ENCODE measurements at regions not wholly inside any gene's neighbourhood (a gene's known extent, or its start where the extent isn't known, plus 50 kb on each side); places are given as distances from the start of the nearest gene placed in this dataset.

GRCh38 chr20:12383821-12384220 is 466.1 kb downstream of the BTBD3 start:
- Histone ChIP-seq H3K4me1 (ENCODE audit: control insufficient read depth, extremely low read depth, insufficient read depth, low read length) (no peaks in the 10 kb centered on the region), H4K20me1 (ENCODE audit: control insufficient read depth, extremely low read depth, insufficient read depth, low read length) (no peaks in the 10 kb centered on the region), H3K4me3 (replicated peaks in 1 of 4; ENCODE audit: control extremely low read depth in 1 of 4, insufficient read depth in 1 of 4, low read depth in 3 of 4, low read length in 4 of 4) (no peak overlapping the region), H3K9me3 (ENCODE audit: control insufficient read depth, insufficient read depth, low read depth, low read length) (no peaks in the 10 kb centered on the region), H2AFZ (ENCODE audit: low read length) (no peak overlapping the region), H3K79me2 (ENCODE audit: control insufficient read depth, insufficient read depth, low read length) (no peaks in the 10 kb centered on the region), H3K36me3 (ENCODE audit: control insufficient read depth, insufficient read depth, low read length) (no peaks in the 10 kb centered on the region), H3K27me3 (ENCODE audit: control insufficient read depth, insufficient read depth, low read length) (no peaks in the 10 kb centered on the region), H3K27ac (ENCODE audit: insufficient read depth, low read length) (no peak overlapping the region), H3K9ac (ENCODE audit: insufficient read depth, low read length) (no peak overlapping the region), H3K4me2 (ENCODE audit: extremely low read depth, insufficient read depth, low read length) (no peak overlapping the region)
- TF ChIP-seq CTCF (conservative IDR thresholded peaks at IDR 0.05 in 1 of 2, IDR thresholded peaks at IDR 0.05 in 1 of 2; ENCODE audit: low read depth in 1 of 2, low read length in 2 of 2) = no peak
- TF ChIP-seq EZH2 (IDR thresholded peaks at IDR 0.05; ENCODE audit: low read length, missing control alignments) = no peak
- DNase-seq (ENCODE audit: low read depth in 2 of 2) = peak in 1 of 2 donors; percentile 1

- no peak for TF ChIP-seq EZH2 (IDR thresholded peaks at IDR 0.05; ENCODE audit: low read length, missing control alignments)
- TF ChIP-seq CTCF (conservative IDR thresholded peaks at IDR 0.05 in 1 of 2, IDR thresholded peaks at IDR 0.05 in 1 of 2; ENCODE audit: low read depth in 1 of 2, low read length in 2 of 2) = no peak
- no peaks in the 10 kb centered on the region for H3K79me2 ChIP-seq (ENCODE audit: control insufficient read depth, insufficient read depth, low read length)
- no peak overlapping the region for H3K27ac ChIP-seq (ENCODE audit: insufficient read depth, low read length)
- H3K4me2 ChIP-seq (ENCODE audit: extremely low read depth, insufficient read depth, low read length) = no peak overlapping the region
- H3K4me1 ChIP-seq (ENCODE audit: control insufficient read depth, extremely low read depth, insufficient read depth, low read length) = no peaks in the 10 kb centered on the region
- no peaks in the 10 kb centered on the region for H4K20me1 ChIP-seq (ENCODE audit: control insufficient read depth, extremely low read depth, insufficient read depth, low read length)
- H2AFZ ChIP-seq (ENCODE audit: low read length) = no peak overlapping the region
- H3K36me3 ChIP-seq (ENCODE audit: control insufficient read depth, insufficient read depth, low read length) = no peaks in the 10 kb centered on the region
- H3K4me3 ChIP-seq (replicated peaks in 1 of 4; ENCODE audit: control extremely low read depth in 1 of 4, insufficient read depth in 1 of 4, low read depth in 3 of 4, low read length in 4 of 4) = no peak overlapping the region
- H3K27me3 ChIP-seq (ENCODE audit: control insufficient read depth, insufficient read depth, low read length) = no peaks in the 10 kb centered on the region
- no peak overlapping the region for H3K9ac ChIP-seq (ENCODE audit: insufficient read depth, low read length)
- DNase-seq (ENCODE audit: low read depth in 2 of 2) = no peak
- H3K9me3 ChIP-seq (ENCODE audit: control insufficient read depth, insufficient read depth, low read depth, low read length) = no peaks in the 10 kb centered on the region
These were observed 469.1 kb downstream of the BTBD3 start for GRCh38 chr20:12386821-12387220.

- H3K9me3 ChIP-seq (ENCODE audit: control insufficient read depth, insufficient read depth, low read depth, low read length) = no peaks in the 10 kb centered on the region
- no peak overlapping the region for H2AFZ ChIP-seq (ENCODE audit: low read length)
- no peak overlapping the region for H3K27ac ChIP-seq (ENCODE audit: insufficient read depth, low read length)
- H3K4me2 ChIP-seq (ENCODE audit: extremely low read depth, insufficient read depth, low read length) = no peak overlapping the region
- H4K20me1 ChIP-seq (ENCODE audit: control insufficient read depth, extremely low read depth, insufficient read depth, low read length) = no peaks in the 10 kb centered on the region
- H3K9ac ChIP-seq (ENCODE audit: insufficient read depth, low read length) = no peak overlapping the region
- H3K4me1 ChIP-seq (ENCODE audit: control insufficient read depth, extremely low read depth, insufficient read depth, low read length) = no peaks in the 10 kb centered on the region
- no peaks in the 10 kb centered on the region for H3K36me3 ChIP-seq (ENCODE audit: control insufficient read depth, insufficient read depth, low read length)
- H3K79me2 ChIP-seq (ENCODE audit: control insufficient read depth, insufficient read depth, low read length) = no peaks in the 10 kb centered on the region
- TF ChIP-seq CTCF (conservative IDR thresholded peaks at IDR 0.05 in 1 of 2, IDR thresholded peaks at IDR 0.05 in 1 of 2; ENCODE audit: low read depth in 1 of 2, low read length in 2 of 2) = no peak
- no peak for TF ChIP-seq EZH2 (IDR thresholded peaks at IDR 0.05; ENCODE audit: low read length, missing control alignments)
- H3K4me3 ChIP-seq (replicated peaks in 1 of 4; ENCODE audit: control extremely low read depth in 1 of 4, insufficient read depth in 1 of 4, low read depth in 3 of 4, low read length in 4 of 4) = no peak overlapping the region
- H3K27me3 ChIP-seq (ENCODE audit: control insufficient read depth, insufficient read depth, low read length) = no peaks in the 10 kb centered on the region
- no peak for DNase-seq (ENCODE audit: low read depth in 2 of 2)
These were observed 473.4 kb downstream of the BTBD3 start for GRCh38 chr20:12391099-12391498.
